GM12878 (cell line): ENCODE measurements at regions not wholly inside any gene's neighbourhood (a gene's known extent, or its start where the extent isn't known, plus 50 kb on each side); places are given as distances from the start of the nearest gene placed in this dataset.

ENCODE experiments used
- ATAC-seq: fragments of 200-7000 bp; cut with Tn5 transposase; 3 replicates; pipeline ENCODE4 v1.9.1; 2020; ENCODE audit warnings: mild to moderate bottlenecking, moderate library complexity
- BruUV-seq: library from RNA; stranded (reverse); fragments of 400-500 nt; replicated peaks from 2 replicates; lab custom pipeline; 2021; lab: Mats Ljungman, UMichigan
- CTCF ChIA-PET: fragments of 300-600 bp; sonication (Branson Sonifier 250); formaldehyde crosslinking; extraction: SDS; loops from one replicate; lab custom pipeline; 2021; ENCODE audit warnings: inconsistent platforms; lab: Yijun Ruan, JAX
- POLR2A ChIA-PET: fragments of 350-600 bp; formaldehyde crosslinking; extraction: SDS; loops from one replicate; lab custom pipeline; 2021; ENCODE audit warnings: inconsistent platforms; lab: Charles Lee
- RAD21 ChIA-PET: fragments of 300-600 bp; sonication (Branson Sonifier 250); formaldehyde crosslinking; loops from one replicate; lab custom pipeline; 2023; ENCODE audit warnings: antibody characterized with exemption; ENCODE audit not compliant: unreplicated experiment; lab: Charles Lee
- SMC1A ChIA-PET: fragments of 300-600 bp; sonication (Branson Sonifier 250); formaldehyde crosslinking; loops from one replicate; lab custom pipeline; 2023; ENCODE audit not compliant: unreplicated experiment, uncharacterized antibody; lab: Charles Lee
- DNase-seq: peaks from one replicate; pipeline ENCODE4 v3.0.0-alpha.2; 2011; ENCODE audit warnings: low read depth, low spot score
- FAIRE-seq: peaks from 3 replicates; lab custom pipeline; 2011; peaks lifted over from hg19 to GRCh38; lab: Jason Lieb, UNC
- H2AFZ ChIP-seq: 2 replicates; pipeline ENCODE4 v1.6.0; 2011; ENCODE audit warnings: low read depth, low read length, control low read depth; ENCODE audit not compliant: control insufficient read depth
- H3K27ac ChIP-seq: 2 replicates; pipeline ENCODE4 v1.5.1; 2011; ENCODE audit warnings: control low read depth; ENCODE audit not compliant: control insufficient read depth, insufficient read depth
- H3K27me3 ChIP-seq, 2 experiments: replicated peaks in 1 of 2; 2 replicates each; pipeline versions ENCODE4 v1.6.0 to v1.6.1; 2011; ENCODE audit warnings: low read length in 1 of 2; ENCODE audit not compliant: control insufficient read depth in 2 of 2, insufficient read depth in 2 of 2
- H3K36me3 ChIP-seq, 2 experiments: 2 replicates each; pipeline ENCODE4 v1.5.1; 2011; ENCODE audit warnings: low read length in 1 of 2; ENCODE audit not compliant: control insufficient read depth in 2 of 2, insufficient read depth in 2 of 2
- H3K4me1 ChIP-seq: 2 replicates; pipeline ENCODE4 v1.6.1; 2011; ENCODE audit warnings: mild to moderate bottlenecking, low read length, moderate library complexity, mixed read lengths; ENCODE audit not compliant: control insufficient read depth, insufficient read depth
- H3K4me2 ChIP-seq: 2 replicates; pipeline ENCODE4 v1.6.0; 2011; ENCODE audit warnings: control low read depth; ENCODE audit not compliant: control insufficient read depth, insufficient read depth
- H3K4me3 ChIP-seq: fragments of 200-600 bp; sonication (generic); 2 replicates; pipeline ENCODE4 v1.5.1; 2016
- H3K79me2 ChIP-seq: 2 replicates; pipeline ENCODE4 v1.6.0; 2011; ENCODE audit warnings: low read length; ENCODE audit not compliant: control insufficient read depth, insufficient read depth
- H3K9ac ChIP-seq: 2 replicates; pipeline ENCODE4 v1.8.0; 2011; ENCODE audit warnings: low read length, control low read depth, mixed read lengths; ENCODE audit not compliant: control insufficient read depth, insufficient read depth
- H3K9me3 ChIP-seq: replicated peaks from 3 replicates; pipeline ENCODE4 v1.5.1; 2011; ENCODE audit warnings: mild to moderate bottlenecking, low read length; ENCODE audit not compliant: control insufficient read depth, insufficient read depth
- H4K20me1 ChIP-seq: 2 replicates; pipeline ENCODE4 v1.6.0; 2011; ENCODE audit not compliant: control insufficient read depth, insufficient read depth
- ATF7 ChIP-seq: fragments of 450-650 bp; IDR thresholded peaks from 2 replicates; pipeline ENCODE4 v1.6.1; 2016; ENCODE audit warnings: low read depth, mild to moderate bottlenecking
- BCL11A ChIP-seq: IDR thresholded peaks from 2 replicates; pipeline ENCODE4 v1.6.1; 2011; ENCODE audit warnings: low read depth, low read length
- BRCA1 ChIP-seq: IDR thresholded peaks from 2 replicates; pipeline ENCODE4 v1.6.1; 2011; ENCODE audit warnings: low read depth, low read length, improper control_type of control experiment
- CEBPB ChIP-seq, 2 experiments: fragments of 150-350 bp in 1 of 2; IDR thresholded peaks; 2 replicates each; pipeline ENCODE4 v1.6.1; 2012 to 2014; ENCODE audit warnings: low read depth in 2 of 2, low read length in 2 of 2, borderline replicate concordance in 1 of 2, inconsistent platforms in 1 of 2
- CHD4 ChIP-seq: fragments of 200-600 bp; sonication (generic); IDR thresholded peaks from 2 replicates; pipeline ENCODE4 v1.6.1; 2016; ENCODE audit warnings: mild to moderate bottlenecking
- HCFC1 ChIP-seq: fragments of 150-350 bp; IDR thresholded peaks from 2 replicates; pipeline ENCODE4 v1.6.1; 2014; ENCODE audit warnings: low read length
- MTA3 ChIP-seq: IDR thresholded peaks from 2 replicates; pipeline ENCODE4 v1.6.1; 2012; ENCODE audit warnings: low read length, inconsistent platforms, borderline replicate concordance
- NFYA ChIP-seq: IDR thresholded peaks from 2 replicates; pipeline ENCODE4 v1.6.1; 2011; ENCODE audit warnings: low read depth, mild to moderate bottlenecking, low read length, improper control_type of control experiment, borderline replicate concordance
- NR2C2 ChIP-seq: IDR thresholded peaks from 2 replicates; pipeline ENCODE4 v1.6.1; 2011; ENCODE audit warnings: borderline replicate concordance, low read depth; ENCODE audit not compliant: control insufficient read depth, insufficient read length
- PML ChIP-seq: IDR thresholded peaks from 2 replicates; pipeline ENCODE4 v1.6.1; 2012; ENCODE audit warnings: low read length, inconsistent platforms
- RB1 ChIP-seq: fragments of 450-650 bp; formaldehyde crosslinking; IDR thresholded peaks from 2 replicates; pipeline ENCODE4 v1.6.1; 2017; ENCODE audit warnings: mild to moderate bottlenecking, borderline replicate concordance
- RCOR1 ChIP-seq: conservative IDR thresholded peaks from 2 replicates; pipeline ENCODE4 v1.6.1; 2012; ENCODE audit warnings: low read depth, low read length, improper control_type of control experiment
- RFX5 ChIP-seq: IDR thresholded peaks from 2 replicates; pipeline ENCODE4 v1.6.1; 2011; ENCODE audit warnings: low read depth, low read length, improper control_type of control experiment
- RUNX3 ChIP-seq: IDR thresholded peaks from 2 replicates; pipeline ENCODE4 v1.6.1; 2012; ENCODE audit warnings: low read length, inconsistent platforms
- SIN3A ChIP-seq: IDR thresholded peaks from 2 replicates; pipeline ENCODE4 v1.6.1; 2012; ENCODE audit warnings: low read depth, low read length, improper control_type of control experiment
- STAT1 ChIP-seq: fragments of 450-650 bp; conservative IDR thresholded peaks from 2 replicates; pipeline ENCODE4 v1.6.1; 2014; ENCODE audit warnings: antibody characterized with exemption, mild to moderate bottlenecking
- TAF1 ChIP-seq: IDR thresholded peaks from 2 replicates; pipeline ENCODE4 v1.6.1; 2011; ENCODE audit warnings: mild to moderate bottlenecking, low read depth, low read length, borderline replicate concordance
- TARDBP ChIP-seq: IDR thresholded peaks from 2 replicates; pipeline ENCODE4 v1.6.1; 2016; ENCODE audit warnings: borderline replicate concordance
- TCF12 ChIP-seq: IDR thresholded peaks from 2 replicates; pipeline ENCODE4 v1.6.1; 2011; ENCODE audit warnings: low read depth, mild to moderate bottlenecking, low read length
- TCF3 ChIP-seq: IDR thresholded peaks from 2 replicates; pipeline ENCODE4 v1.6.1; 2012; ENCODE audit warnings: low read depth, mild to moderate bottlenecking, low read length, borderline replicate concordance; ENCODE audit not compliant: insufficient read depth
- WGBS: methylation state at CpG from one replicate; pipeline ENCODE4 v1.1.6; 2016; ENCODE audit warnings: low lambda C conversion rate; ENCODE audit not compliant: insufficient replicate concordance, insufficient coverage; ENCODE audit errors: missing lambda C conversion rate; 5-methylcytosine and 5-hydroxymethylcytosine counted together
- in situ Hi-C: fragments of 300-500 bp; cut with MboI; formaldehyde crosslinking; loops from 9 replicates; pipeline ENCODE4 v1.14.3; 2018; ENCODE audit warnings: mixed read lengths
- intact Hi-C: fragments of 100-400 bp; cut with micrococcal nuclease; formaldehyde crosslinking; loops from one replicate; pipeline ENCODE4 v1.14.2; 2022; ENCODE audit not compliant: unreplicated experiment
- TF ChIP-seq, protein P1 (sequence below): fragments of 450-650 bp; IDR thresholded peaks from 2 replicates; pipeline ENCODE4 v1.6.1; 2018; ENCODE audit warnings: borderline replicate concordance, mild to moderate bottlenecking; ENCODE audit not compliant: partially characterized antibody
- TF ChIP-seq, protein P2 (sequence below): fragments of 450-650 bp; IDR thresholded peaks from 2 replicates; pipeline ENCODE4 v1.6.1; 2017; ENCODE audit warnings: mild to moderate bottlenecking

DNA sequence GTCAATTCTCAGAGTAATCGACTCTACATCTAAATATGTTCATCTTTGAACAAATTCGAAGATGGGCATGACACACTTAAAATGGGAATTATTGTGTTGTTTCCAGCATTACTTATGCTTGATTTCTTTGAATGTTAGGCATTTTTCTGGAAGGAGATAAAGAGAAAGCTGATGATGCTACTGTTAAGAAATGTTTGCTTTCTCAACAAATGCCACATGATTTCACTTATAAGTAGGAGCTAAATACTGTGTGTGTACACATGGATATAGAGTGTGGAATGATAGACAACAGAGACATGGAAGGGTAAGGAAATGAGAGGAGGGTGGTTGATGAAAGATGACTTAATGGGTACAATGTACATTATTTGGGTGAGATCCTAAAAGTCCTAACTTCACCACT is 400.9 kb downstream of the TBL1XR1 start (continued):
- TF ChIP-seq MTA3 (no peak), TCF12 (no peak), BCL11A (no peak), SIN3A (no peak), RB1 (no peak), NR2C2 (no peak), RFX5 (no peak)
- TF ChIP-seq, protein P1, sequence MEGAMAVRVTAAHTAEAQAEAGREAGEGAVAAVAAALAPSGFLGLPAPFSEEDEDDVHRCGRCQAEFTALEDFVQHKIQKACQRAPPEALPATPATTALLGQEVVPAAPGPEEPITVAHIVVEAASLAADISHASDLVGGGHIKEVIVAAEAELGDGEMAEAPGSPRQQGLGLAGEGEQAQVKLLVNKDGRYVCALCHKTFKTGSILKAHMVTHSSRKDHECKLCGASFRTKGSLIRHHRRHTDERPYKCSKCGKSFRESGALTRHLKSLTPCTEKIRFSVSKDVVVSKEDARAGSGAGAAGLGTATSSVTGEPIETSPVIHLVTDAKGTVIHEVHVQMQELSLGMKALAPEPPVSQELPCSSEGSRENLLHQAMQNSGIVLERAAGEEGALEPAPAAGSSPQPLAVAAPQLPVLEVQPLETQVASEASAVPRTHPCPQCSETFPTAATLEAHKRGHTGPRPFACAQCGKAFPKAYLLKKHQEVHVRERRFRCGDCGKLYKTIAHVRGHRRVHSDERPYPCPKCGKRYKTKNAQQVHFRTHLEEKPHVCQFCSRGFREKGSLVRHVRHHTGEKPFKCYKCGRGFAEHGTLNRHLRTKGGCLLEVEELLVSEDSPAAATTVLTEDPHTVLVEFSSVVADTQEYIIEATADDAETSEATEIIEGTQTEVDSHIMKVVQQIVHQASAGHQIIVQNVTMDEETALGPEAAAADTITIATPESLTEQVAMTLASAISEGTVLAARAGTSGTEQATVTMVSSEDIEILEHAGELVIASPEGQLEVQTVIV = no peak

DNA sequence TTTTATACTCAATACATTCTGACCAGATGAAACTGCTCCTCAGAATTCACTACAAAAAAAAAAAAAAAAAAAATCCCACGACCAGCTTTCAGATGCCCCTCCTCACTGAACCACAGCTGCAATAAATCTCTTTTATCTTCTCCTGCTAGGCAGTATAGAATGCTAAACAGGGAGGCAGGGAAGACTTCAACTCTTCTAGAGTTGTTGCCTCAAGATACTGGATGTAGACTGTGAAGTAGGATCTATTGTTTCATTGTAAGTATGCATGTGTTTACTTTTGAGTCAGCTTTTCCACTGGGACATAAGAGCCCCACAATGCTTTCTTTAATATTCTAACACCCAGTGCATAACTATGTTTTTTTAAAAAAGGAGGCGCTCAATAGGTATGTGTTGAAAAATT is 401.4 kb downstream of the TBL1XR1 start:
- ATAC-seq (no peak), FAIRE-seq (no peak), DNase-seq (no peak)
- BruUV-seq = no TSS peak
- Histone ChIP-seq H3K27me3 (no peaks in the 10 kb centered on the region), H3K4me2 (no peak overlapping the region), H3K9me3 (no peaks in the 10 kb centered on the region), H3K9ac (no peak overlapping the region), H2AFZ (no peak overlapping the region), H3K27ac (no peak overlapping the region), H3K4me1 (no peaks in the 10 kb centered on the region), H3K36me3 (no peaks in the 10 kb centered on the region), H3K4me3 (no peak overlapping the region), H3K79me2 (no peaks in the 10 kb centered on the region), H4K20me1 (no peaks in the 10 kb centered on the region)
- WGBS = 10% methylated on average over 2 of the region's 2 CpGs
- POLR2A ChIA-PET = no interaction called here
- RAD21 ChIA-PET = no interaction called here
- CTCF ChIA-PET = no interaction called here
- intact Hi-C loops (no loop called here), in situ Hi-C loops (no loop called here)
- SMC1A ChIA-PET = no interaction called here
- no peak for TF ChIP-seq CEBPB (IDR thresholded peaks at IDR 0.05; ENCODE audit: borderline replicate concordance in 1 of 2, low read depth in 2 of 2, low read length in 2 of 2)
- TF ChIP-seq, protein P2, sequence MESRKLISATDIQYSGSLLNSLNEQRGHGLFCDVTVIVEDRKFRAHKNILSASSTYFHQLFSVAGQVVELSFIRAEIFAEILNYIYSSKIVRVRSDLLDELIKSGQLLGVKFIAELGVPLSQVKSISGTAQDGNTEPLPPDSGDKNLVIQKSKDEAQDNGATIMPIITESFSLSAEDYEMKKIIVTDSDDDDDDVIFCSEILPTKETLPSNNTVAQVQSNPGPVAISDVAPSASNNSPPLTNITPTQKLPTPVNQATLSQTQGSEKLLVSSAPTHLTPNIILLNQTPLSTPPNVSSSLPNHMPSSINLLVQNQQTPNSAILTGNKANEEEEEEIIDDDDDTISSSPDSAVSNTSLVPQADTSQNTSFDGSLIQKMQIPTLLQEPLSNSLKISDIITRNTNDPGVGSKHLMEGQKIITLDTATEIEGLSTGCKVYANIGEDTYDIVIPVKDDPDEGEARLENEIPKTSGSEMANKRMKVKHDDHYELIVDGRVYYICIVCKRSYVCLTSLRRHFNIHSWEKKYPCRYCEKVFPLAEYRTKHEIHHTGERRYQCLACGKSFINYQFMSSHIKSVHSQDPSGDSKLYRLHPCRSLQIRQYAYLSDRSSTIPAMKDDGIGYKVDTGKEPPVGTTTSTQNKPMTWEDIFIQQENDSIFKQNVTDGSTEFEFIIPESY = no peak
- no peak for TF ChIP-seq TARDBP
- TF ChIP-seq RCOR1 = no peak
- no peak for TF ChIP-seq HCFC1
- TF ChIP-seq TCF12 = no peak
- TF ChIP-seq TCF3 = no peak
- no peak for TF ChIP-seq STAT1
- no peak for TF ChIP-seq RUNX3
- TF ChIP-seq NFYA = no peak
- no peak for TF ChIP-seq CHD4
- TF ChIP-seq ATF7 = no peak
- TF ChIP-seq BRCA1 = no peak
- TF ChIP-seq TAF1 = no peak
- TF ChIP-seq PML = no peak
